GM12878 (cell line): ENCODE measurements at regions not wholly inside any gene's neighbourhood (a gene's known extent, or its start where the extent isn't known, plus 50 kb on each side); places are given as distances from the start of the nearest gene placed in this dataset.

Experiments used
- BCLAF1 ChIP-seq: fragments of 450-650 bp; IDR thresholded peaks from 2 replicates; pipeline ENCODE4 v1.6.1; 2017; ENCODE audit warnings: antibody characterized with exemption, mild to moderate bottlenecking, moderate library complexity
- DPF2 ChIP-seq: fragments of 450-650 bp; IDR thresholded peaks from 2 replicates; pipeline ENCODE4 v1.6.1; 2017; ENCODE audit warnings: mild to moderate bottlenecking
- ELK1 ChIP-seq: IDR thresholded peaks from 2 replicates; pipeline ENCODE4 v1.6.1; 2012; ENCODE audit warnings: low read depth, low read length, improper control_type of control experiment
- KLF5 ChIP-seq: fragments of 450-650 bp; IDR thresholded peaks from 2 replicates; pipeline ENCODE4 v1.6.1; 2014; ENCODE audit warnings: mild to moderate bottlenecking; ENCODE audit not compliant: partially characterized antibody
- NFXL1 ChIP-seq: fragments of 450-650 bp; IDR thresholded peaks from 2 replicates; pipeline ENCODE4 v1.6.1; 2017; ENCODE audit warnings: antibody characterized with exemption, mild to moderate bottlenecking, borderline replicate concordance
- RB1 ChIP-seq: fragments of 450-650 bp; formaldehyde crosslinking; IDR thresholded peaks from 2 replicates; pipeline ENCODE4 v1.6.1; 2017; ENCODE audit warnings: mild to moderate bottlenecking, borderline replicate concordance
- SPI1 ChIP-seq: IDR thresholded peaks from 2 replicates; pipeline ENCODE4 v1.6.1; 2011; ENCODE audit warnings: low read depth, mild to moderate bottlenecking, low read length, moderate library complexity, borderline replicate concordance; ENCODE audit not compliant: insufficient read depth
- YY1 ChIP-seq: IDR thresholded peaks from 2 replicates; pipeline ENCODE4 v1.6.1; 2011; ENCODE audit warnings: low read depth, mild to moderate bottlenecking, low read length
- ZBED1 ChIP-seq: IDR thresholded peaks from 2 replicates; pipeline ENCODE4 v1.6.1; 2016; ENCODE audit warnings: borderline replicate concordance
- ZNF207 ChIP-seq: fragments of 450-650 bp; IDR thresholded peaks from 2 replicates; pipeline ENCODE4 v1.6.1; 2014; ENCODE audit warnings: antibody characterized with exemption, mild to moderate bottlenecking, borderline replicate concordance
- ZNF24 ChIP-seq: fragments of 450-650 bp; IDR thresholded peaks from 2 replicates; pipeline ENCODE4 v1.6.1; 2017; ENCODE audit warnings: antibody characterized with exemption, mild to moderate bottlenecking
- ZNF274 ChIP-seq: IDR thresholded peaks from one replicate; pipeline ENCODE4 v1.8.0; 2011; ENCODE audit not compliant: insufficient read length, insufficient read depth
- ZNF622 ChIP-seq: fragments of 450-650 bp; IDR thresholded peaks from 2 replicates; pipeline ENCODE4 v1.6.1; 2017; ENCODE audit warnings: mild to moderate bottlenecking, inconsistent platforms
- TF ChIP-seq, protein P1 (sequence below): IDR thresholded peaks from 2 replicates; pipeline ENCODE4 v1.6.1; 2012; ENCODE audit warnings: mild to moderate bottlenecking, low read depth, low read length
- TF ChIP-seq, protein P2 (sequence below): IDR thresholded peaks from 2 replicates; pipeline ENCODE4 v1.6.1; 2011; ENCODE audit warnings: low read depth, mild to moderate bottlenecking, low read length, moderate library complexity, borderline replicate concordance; ENCODE audit errors: extremely low read depth
- TF ChIP-seq, protein P3 (sequence below), 3 experiments: IDR thresholded peaks in 2 of 3; conservative IDR thresholded peaks in 1 of 3; 2 replicates each; pipeline ENCODE4 v1.5.1; 2011; ENCODE audit warnings: low read depth in 3 of 3, low read length in 3 of 3, mild to moderate bottlenecking in 3 of 3, control low read depth in 2 of 3, moderate library complexity in 2 of 3, inconsistent platforms in 1 of 3, mixed read lengths in 1 of 3; ENCODE audit not compliant: control insufficient read depth in 2 of 3, insufficient read depth in 1 of 3; ENCODE audit errors: extremely low read depth in 1 of 3
- TF ChIP-seq, protein P4 (sequence below): IDR thresholded peaks from 2 replicates; pipeline ENCODE4 v1.6.1; 2012; ENCODE audit warnings: low read depth, low read length, improper control_type of control experiment

DNA sequence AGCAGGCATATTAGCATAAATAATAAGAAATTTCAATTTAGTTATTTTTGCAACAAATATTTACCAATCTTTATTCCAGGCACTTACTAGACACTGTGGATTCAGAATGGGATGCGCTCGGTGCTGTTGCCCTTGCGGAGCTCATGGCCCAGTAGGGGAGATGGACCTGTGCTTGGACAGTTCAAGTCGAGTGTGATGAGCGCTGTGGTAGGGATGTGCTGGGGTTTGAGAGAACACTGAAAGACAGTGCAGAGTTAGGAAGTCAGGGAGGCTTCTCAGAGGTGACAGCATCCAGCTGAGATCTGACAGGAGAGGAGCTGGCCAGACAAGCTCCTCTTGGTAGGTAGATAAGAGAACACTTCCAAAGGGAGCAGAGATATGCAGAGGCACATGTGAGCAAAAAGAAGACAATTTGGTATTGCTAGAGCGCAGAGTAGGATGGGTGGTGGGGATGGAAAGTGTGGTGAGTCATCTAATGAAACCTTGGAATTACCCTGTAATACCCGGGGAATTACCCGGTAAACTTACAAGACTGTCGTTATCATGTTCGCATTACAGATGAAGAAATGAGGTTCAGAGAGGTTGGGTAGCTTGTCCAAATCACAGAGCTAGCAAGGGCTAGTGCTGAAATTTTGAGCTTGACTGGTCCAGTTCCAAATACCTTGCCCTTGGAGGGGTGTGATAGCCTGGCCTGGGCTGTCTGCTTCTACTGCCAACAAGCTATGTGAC lies 298.1 kb upstream of the N4BP1 start (continued):
- no peak for TF ChIP-seq BCLAF1
- TF ChIP-seq, protein P1, sequence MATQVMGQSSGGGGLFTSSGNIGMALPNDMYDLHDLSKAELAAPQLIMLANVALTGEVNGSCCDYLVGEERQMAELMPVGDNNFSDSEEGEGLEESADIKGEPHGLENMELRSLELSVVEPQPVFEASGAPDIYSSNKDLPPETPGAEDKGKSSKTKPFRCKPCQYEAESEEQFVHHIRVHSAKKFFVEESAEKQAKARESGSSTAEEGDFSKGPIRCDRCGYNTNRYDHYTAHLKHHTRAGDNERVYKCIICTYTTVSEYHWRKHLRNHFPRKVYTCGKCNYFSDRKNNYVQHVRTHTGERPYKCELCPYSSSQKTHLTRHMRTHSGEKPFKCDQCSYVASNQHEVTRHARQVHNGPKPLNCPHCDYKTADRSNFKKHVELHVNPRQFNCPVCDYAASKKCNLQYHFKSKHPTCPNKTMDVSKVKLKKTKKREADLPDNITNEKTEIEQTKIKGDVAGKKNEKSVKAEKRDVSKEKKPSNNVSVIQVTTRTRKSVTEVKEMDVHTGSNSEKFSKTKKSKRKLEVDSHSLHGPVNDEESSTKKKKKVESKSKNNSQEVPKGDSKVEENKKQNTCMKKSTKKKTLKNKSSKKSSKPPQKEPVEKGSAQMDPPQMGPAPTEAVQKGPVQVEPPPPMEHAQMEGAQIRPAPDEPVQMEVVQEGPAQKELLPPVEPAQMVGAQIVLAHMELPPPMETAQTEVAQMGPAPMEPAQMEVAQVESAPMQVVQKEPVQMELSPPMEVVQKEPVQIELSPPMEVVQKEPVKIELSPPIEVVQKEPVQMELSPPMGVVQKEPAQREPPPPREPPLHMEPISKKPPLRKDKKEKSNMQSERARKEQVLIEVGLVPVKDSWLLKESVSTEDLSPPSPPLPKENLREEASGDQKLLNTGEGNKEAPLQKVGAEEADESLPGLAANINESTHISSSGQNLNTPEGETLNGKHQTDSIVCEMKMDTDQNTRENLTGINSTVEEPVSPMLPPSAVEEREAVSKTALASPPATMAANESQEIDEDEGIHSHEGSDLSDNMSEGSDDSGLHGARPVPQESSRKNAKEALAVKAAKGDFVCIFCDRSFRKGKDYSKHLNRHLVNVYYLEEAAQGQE = no peak
- no peak for TF ChIP-seq ZNF622
- TF ChIP-seq DPF2 = peak; percentile 68; the same call in 1 of the 2 replicates
- TF ChIP-seq ZBED1 = no peak
- peak; percentile 74 for TF ChIP-seq ZNF24
- TF ChIP-seq, protein P2, sequence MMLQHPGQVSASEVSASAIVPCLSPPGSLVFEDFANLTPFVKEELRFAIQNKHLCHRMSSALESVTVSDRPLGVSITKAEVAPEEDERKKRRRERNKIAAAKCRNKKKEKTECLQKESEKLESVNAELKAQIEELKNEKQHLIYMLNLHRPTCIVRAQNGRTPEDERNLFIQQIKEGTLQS = no peak
- TF ChIP-seq, protein P3, sequence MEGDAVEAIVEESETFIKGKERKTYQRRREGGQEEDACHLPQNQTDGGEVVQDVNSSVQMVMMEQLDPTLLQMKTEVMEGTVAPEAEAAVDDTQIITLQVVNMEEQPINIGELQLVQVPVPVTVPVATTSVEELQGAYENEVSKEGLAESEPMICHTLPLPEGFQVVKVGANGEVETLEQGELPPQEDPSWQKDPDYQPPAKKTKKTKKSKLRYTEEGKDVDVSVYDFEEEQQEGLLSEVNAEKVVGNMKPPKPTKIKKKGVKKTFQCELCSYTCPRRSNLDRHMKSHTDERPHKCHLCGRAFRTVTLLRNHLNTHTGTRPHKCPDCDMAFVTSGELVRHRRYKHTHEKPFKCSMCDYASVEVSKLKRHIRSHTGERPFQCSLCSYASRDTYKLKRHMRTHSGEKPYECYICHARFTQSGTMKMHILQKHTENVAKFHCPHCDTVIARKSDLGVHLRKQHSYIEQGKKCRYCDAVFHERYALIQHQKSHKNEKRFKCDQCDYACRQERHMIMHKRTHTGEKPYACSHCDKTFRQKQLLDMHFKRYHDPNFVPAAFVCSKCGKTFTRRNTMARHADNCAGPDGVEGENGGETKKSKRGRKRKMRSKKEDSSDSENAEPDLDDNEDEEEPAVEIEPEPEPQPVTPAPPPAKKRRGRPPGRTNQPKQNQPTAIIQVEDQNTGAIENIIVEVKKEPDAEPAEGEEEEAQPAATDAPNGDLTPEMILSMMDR (IDR thresholded peaks at IDR 0.05 in 2 of 3, conservative IDR thresholded peaks at IDR 0.05 in 1 of 3; ENCODE audit: control insufficient read depth in 2 of 3, extremely low read depth in 1 of 3, insufficient read depth in 1 of 3, low read depth in 3 of 3, low read length in 3 of 3) = no peak
- TF ChIP-seq RB1 = no peak
- TF ChIP-seq YY1 = no peak
- TF ChIP-seq NFXL1 = peak; percentile 69; the same call in 1 of the 2 replicates
- TF ChIP-seq ELK1 = no peak
- TF ChIP-seq SPI1 = no peak
- TF ChIP-seq, protein P4, sequence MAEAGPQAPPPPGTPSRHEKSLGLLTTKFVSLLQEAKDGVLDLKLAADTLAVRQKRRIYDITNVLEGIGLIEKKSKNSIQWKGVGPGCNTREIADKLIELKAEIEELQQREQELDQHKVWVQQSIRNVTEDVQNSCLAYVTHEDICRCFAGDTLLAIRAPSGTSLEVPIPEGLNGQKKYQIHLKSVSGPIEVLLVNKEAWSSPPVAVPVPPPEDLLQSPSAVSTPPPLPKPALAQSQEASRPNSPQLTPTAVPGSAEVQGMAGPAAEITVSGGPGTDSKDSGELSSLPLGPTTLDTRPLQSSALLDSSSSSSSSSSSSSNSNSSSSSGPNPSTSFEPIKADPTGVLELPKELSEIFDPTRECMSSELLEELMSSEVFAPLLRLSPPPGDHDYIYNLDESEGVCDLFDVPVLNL = no peak
- no peak for TF ChIP-seq ZNF207
- TF ChIP-seq ZNF274 = no peak
- TF ChIP-seq KLF5 = no peak
